ENCODE measurements at regions not wholly inside any gene's neighbourhood (a gene's known extent, or its start where the extent isn't known, plus 50 kb on each side); places are given as distances from the start of the nearest gene placed in this dataset.

- no peak for TF ChIP-seq CTCF (IDR thresholded peaks at IDR 0.05; ENCODE audit: low read depth, low read length)
- no peak for DNase-seq (ENCODE audit: extremely low read depth, low read depth)
Observed at GRCh38 chr14:94966868-94967267, 190.5 kb downstream of the DICER1 start.

GRCh38 chr14:94966344-94966743 is 191.0 kb downstream of the DICER1 start:
- no peak for DNase-seq (ENCODE audit: extremely low read depth, low read depth)
- TF ChIP-seq CTCF (IDR thresholded peaks at IDR 0.05; ENCODE audit: low read depth, low read length), result no peak

- no peak for DNase-seq (ENCODE audit: extremely low read depth, low read depth)
- TF ChIP-seq CTCF (IDR thresholded peaks at IDR 0.05; ENCODE audit: low read depth, low read length), result no peak
Observed at GRCh38 chr14:94965551-94966313, 191.6 kb downstream of the DICER1 start.

- no peak for DNase-seq (ENCODE audit: extremely low read depth, low read depth)
- TF ChIP-seq CTCF (IDR thresholded peaks at IDR 0.05; ENCODE audit: low read depth, low read length), result no peak
Observed at GRCh38 chr14:94964931-94965330, 192.4 kb downstream of the DICER1 start.

GRCh38 chr14:94964181-94964580 is 193.1 kb downstream of the DICER1 start:
- TF ChIP-seq CTCF (IDR thresholded peaks at IDR 0.05; ENCODE audit: low read depth, low read length), result no peak
- no peak for DNase-seq (ENCODE audit: extremely low read depth, low read depth)

- DNase-seq (ENCODE audit: extremely low read depth, low read depth), result no peak
- TF ChIP-seq CTCF (IDR thresholded peaks at IDR 0.05; ENCODE audit: low read depth, low read length), result no peak
Observed at GRCh38 chr14:94963051-94963450, 193.1 kb upstream of the GSC start.

- TF ChIP-seq CTCF (IDR thresholded peaks at IDR 0.05; ENCODE audit: low read depth, low read length), result no peak
- DNase-seq (ENCODE audit: extremely low read depth, low read depth), result no peak
Observed at GRCh38 chr14:94962166-94962575, 192.3 kb upstream of the GSC start.
